ENCODE measurements at regions not wholly inside any gene's neighbourhood (a gene's known extent, or its start where the extent isn't known, plus 50 kb on each side); places are given as distances from the start of the nearest gene placed in this dataset.

- H3K27ac ChIP-seq (ENCODE audit: insufficient read depth, low read length, poor library complexity, severe bottlenecking), result no peak overlapping the region
- H3K36me3 Mint-ChIP-seq, result no peaks in the 10 kb centered on the region
- H3K27me3 Mint-ChIP-seq, result no peaks in the 10 kb centered on the region
- no peaks in the 10 kb centered on the region for H3K9me3 ChIP-seq (ENCODE audit: control insufficient read depth in 2 of 2, low read length in 2 of 2)
- H3K27me3 ChIP-seq (ENCODE audit: control insufficient read depth, insufficient read depth, low read length), result no peaks in the 10 kb centered on the region
- H3K9me3 Mint-ChIP-seq, result peaks cover 2 to 9% (median 3%) of the 10 kb centered on the region in 7 donors
- H3K4me1 Mint-ChIP-seq, result no peaks in the 10 kb centered on the region
- ATAC-seq (ENCODE audit: low read depth in 2 of 2) (no peak), DNase-seq (no peak)
- H3K4me3 Mint-ChIP-seq, result no peak overlapping the region
- no peaks in the 10 kb centered on the region for H3K4me1 ChIP-seq (ENCODE audit: control insufficient read depth, insufficient read depth, low read length, poor library complexity, severe bottlenecking)
- H3K36me3 ChIP-seq (ENCODE audit: control insufficient read depth, insufficient read depth, low read length), result no peaks in the 10 kb centered on the region
- no peak overlapping the region for H3K27ac Mint-ChIP-seq
- H3K4me3 ChIP-seq (ENCODE audit: low read depth, low read length), result no peak overlapping the region
These were observed 429.2 kb upstream of the HTR2A start for GRCh38 chr13:47326061-47326460.

- Mint-ChIP-seq H3K36me3 (no peaks in the 10 kb centered on the region), H3K27me3 (no peaks in the 10 kb centered on the region), H3K4me3 (no peak overlapping the region), H3K4me1 (no peaks in the 10 kb centered on the region), H3K27ac (no peak overlapping the region), H3K9me3 (peaks cover 0 to 10% (median 2%) of the 10 kb centered on the region in 7 donors)
- ATAC-seq (ENCODE audit: low read depth in 2 of 2) (no peak), DNase-seq (no peak)
- Histone ChIP-seq H3K27ac (ENCODE audit: insufficient read depth, low read length, poor library complexity, severe bottlenecking) (no peak overlapping the region), H3K4me1 (ENCODE audit: control insufficient read depth, insufficient read depth, low read length, poor library complexity, severe bottlenecking) (no peaks in the 10 kb centered on the region), H3K36me3 (ENCODE audit: control insufficient read depth, insufficient read depth, low read length) (no peaks in the 10 kb centered on the region), H3K27me3 (ENCODE audit: control insufficient read depth, insufficient read depth, low read length) (no peaks in the 10 kb centered on the region), H3K4me3 (ENCODE audit: low read depth, low read length) (no peak overlapping the region), H3K9me3 (ENCODE audit: control insufficient read depth in 2 of 2, low read length in 2 of 2) (no peaks in the 10 kb centered on the region)
These were observed 420.5 kb upstream of the HTR2A start for GRCh38 chr13:47317356-47317755.

GRCh38 chr13:47310401-47310800 is 413.5 kb upstream of the HTR2A start:
- Histone ChIP-seq H3K36me3 (ENCODE audit: control insufficient read depth, insufficient read depth, low read length) (no peaks in the 10 kb centered on the region), H3K27me3 (ENCODE audit: control insufficient read depth, insufficient read depth, low read length) (no peaks in the 10 kb centered on the region), H3K4me1 (ENCODE audit: control insufficient read depth, insufficient read depth, low read length, poor library complexity, severe bottlenecking) (no peaks in the 10 kb centered on the region), H3K27ac (ENCODE audit: insufficient read depth, low read length, poor library complexity, severe bottlenecking) (no peak overlapping the region), H3K9me3 (ENCODE audit: control insufficient read depth in 2 of 2, low read length in 2 of 2) (no peaks in the 10 kb centered on the region), H3K4me3 (ENCODE audit: low read depth, low read length) (no peak overlapping the region)
- H3K36me3 Mint-ChIP-seq, result no peaks in the 10 kb centered on the region
- peaks cover 0 to 15% (median 4%) of the 10 kb centered on the region in 7 donors for H3K9me3 Mint-ChIP-seq
- no peak overlapping the region for H3K27ac Mint-ChIP-seq
- ATAC-seq (ENCODE audit: low read depth in 2 of 2) (no peak), DNase-seq (no peak)
- H3K27me3 Mint-ChIP-seq, result no peaks in the 10 kb centered on the region
- no peak overlapping the region for H3K4me3 Mint-ChIP-seq
- no peaks in the 10 kb centered on the region for H3K4me1 Mint-ChIP-seq

- no peaks in the 10 kb centered on the region for H3K4me1 Mint-ChIP-seq
- H3K9me3 ChIP-seq (ENCODE audit: control insufficient read depth in 2 of 2, low read length in 2 of 2), result no peaks in the 10 kb centered on the region
- no peak overlapping the region for H3K4me3 Mint-ChIP-seq
- DNase-seq (no peak), ATAC-seq (ENCODE audit: low read depth in 2 of 2) (no peak)
- no peaks in the 10 kb centered on the region for H3K36me3 Mint-ChIP-seq
- peaks cover 0 to 15% (median 4%) of the 10 kb centered on the region in 7 donors for H3K9me3 Mint-ChIP-seq
- H3K27me3 Mint-ChIP-seq, result no peaks in the 10 kb centered on the region
- no peaks in the 10 kb centered on the region for H3K27me3 ChIP-seq (ENCODE audit: control insufficient read depth, insufficient read depth, low read length)
- no peak overlapping the region for H3K27ac Mint-ChIP-seq
- no peaks in the 10 kb centered on the region for H3K36me3 ChIP-seq (ENCODE audit: control insufficient read depth, insufficient read depth, low read length)
- no peak overlapping the region for H3K27ac ChIP-seq (ENCODE audit: insufficient read depth, low read length, poor library complexity, severe bottlenecking)
- no peak overlapping the region for H3K4me3 ChIP-seq (ENCODE audit: low read depth, low read length)
- no peaks in the 10 kb centered on the region for H3K4me1 ChIP-seq (ENCODE audit: control insufficient read depth, insufficient read depth, low read length, poor library complexity, severe bottlenecking)
These were observed 410.1 kb upstream of the HTR2A start for GRCh38 chr13:47306991-47307390.

- no peaks in the 10 kb centered on the region for H3K36me3 Mint-ChIP-seq
- Histone ChIP-seq H3K4me3 (ENCODE audit: low read depth, low read length) (no peak overlapping the region), H3K9me3 (ENCODE audit: control insufficient read depth in 2 of 2, low read length in 2 of 2) (no peaks in the 10 kb centered on the region), H3K36me3 (ENCODE audit: control insufficient read depth, insufficient read depth, low read length) (no peaks in the 10 kb centered on the region), H3K27me3 (ENCODE audit: control insufficient read depth, insufficient read depth, low read length) (no peaks in the 10 kb centered on the region), H3K27ac (ENCODE audit: insufficient read depth, low read length, poor library complexity, severe bottlenecking) (no peak overlapping the region), H3K4me1 (ENCODE audit: control insufficient read depth, insufficient read depth, low read length, poor library complexity, severe bottlenecking) (no peaks in the 10 kb centered on the region)
- peaks cover 0 to 4% (median 0%) of the 10 kb centered on the region in 7 donors for H3K9me3 Mint-ChIP-seq
- H3K27me3 Mint-ChIP-seq, result no peaks in the 10 kb centered on the region
- no peak for DNase-seq
- ATAC-seq (ENCODE audit: low read depth in 2 of 2), result no peak
- H3K4me3 Mint-ChIP-seq, result no peak overlapping the region
- H3K4me1 Mint-ChIP-seq, result no peaks in the 10 kb centered on the region
- no peak overlapping the region for H3K27ac Mint-ChIP-seq
These were observed 406.8 kb upstream of the HTR2A start for GRCh38 chr13:47303626-47304025.

GRCh38 chr13:47299304-47299703 is 402.5 kb upstream of the HTR2A start:
- Histone ChIP-seq H3K9me3 (ENCODE audit: control insufficient read depth in 2 of 2, low read length in 2 of 2) (no peaks in the 10 kb centered on the region), H3K36me3 (ENCODE audit: control insufficient read depth, insufficient read depth, low read length) (no peaks in the 10 kb centered on the region), H3K4me1 (ENCODE audit: control insufficient read depth, insufficient read depth, low read length, poor library complexity, severe bottlenecking) (no peaks in the 10 kb centered on the region), H3K27me3 (ENCODE audit: control insufficient read depth, insufficient read depth, low read length) (no peaks in the 10 kb centered on the region), H3K27ac (ENCODE audit: insufficient read depth, low read length, poor library complexity, severe bottlenecking) (no peak overlapping the region), H3K4me3 (ENCODE audit: low read depth, low read length) (no peak overlapping the region)
- ATAC-seq (ENCODE audit: low read depth in 2 of 2) (no peak), DNase-seq (no peak)
- peaks cover 0 to 5% (median 0%) of the 10 kb centered on the region in 7 donors for H3K9me3 Mint-ChIP-seq
- H3K4me1 Mint-ChIP-seq, result no peaks in the 10 kb centered on the region
- no peaks in the 10 kb centered on the region for H3K36me3 Mint-ChIP-seq
- H3K27ac Mint-ChIP-seq, result no peak overlapping the region
- no peaks in the 10 kb centered on the region for H3K27me3 Mint-ChIP-seq
- H3K4me3 Mint-ChIP-seq, result no peak overlapping the region

- H3K4me3 ChIP-seq (ENCODE audit: low read depth, low read length), result no peak overlapping the region
- Mint-ChIP-seq H3K36me3 (no peaks in the 10 kb centered on the region), H3K9me3 (peaks cover 0 to 5% (median 0%) of the 10 kb centered on the region in 7 donors), H3K27me3 (no peaks in the 10 kb centered on the region), H3K27ac (no peak overlapping the region), H3K4me3 (no peak overlapping the region), H3K4me1 (no peaks in the 10 kb centered on the region)
- no peaks in the 10 kb centered on the region for H3K9me3 ChIP-seq (ENCODE audit: control insufficient read depth in 2 of 2, low read length in 2 of 2)
- no peak overlapping the region for H3K27ac ChIP-seq (ENCODE audit: insufficient read depth, low read length, poor library complexity, severe bottlenecking)
- ATAC-seq (ENCODE audit: low read depth in 2 of 2), result no peak
- H3K36me3 ChIP-seq (ENCODE audit: control insufficient read depth, insufficient read depth, low read length), result no peaks in the 10 kb centered on the region
- H3K4me1 ChIP-seq (ENCODE audit: control insufficient read depth, insufficient read depth, low read length, poor library complexity, severe bottlenecking), result no peaks in the 10 kb centered on the region
- no peak for DNase-seq
- no peaks in the 10 kb centered on the region for H3K27me3 ChIP-seq (ENCODE audit: control insufficient read depth, insufficient read depth, low read length)
These were observed 401.7 kb upstream of the HTR2A start for GRCh38 chr13:47298506-47298905.

GRCh38 chr13:47294691-47295090 is 397.8 kb upstream of the HTR2A start:
- no peaks in the 10 kb centered on the region for H3K36me3 ChIP-seq (ENCODE audit: control insufficient read depth, insufficient read depth, low read length)
- no peak overlapping the region for H3K27ac ChIP-seq (ENCODE audit: insufficient read depth, low read length, poor library complexity, severe bottlenecking)
- Mint-ChIP-seq H3K9me3 (peaks cover 0 to 2% (median 0%) of the 10 kb centered on the region in 7 donors), H3K4me1 (no peaks in the 10 kb centered on the region), H3K27me3 (no peaks in the 10 kb centered on the region), H3K4me3 (peak overlapping the region in 1 of 4 donors; percentile 27), H3K27ac (no peak overlapping the region), H3K36me3 (no peaks in the 10 kb centered on the region)
- ATAC-seq (ENCODE audit: low read depth in 2 of 2) (no peak), DNase-seq (no peak)
- no peaks in the 10 kb centered on the region for H3K27me3 ChIP-seq (ENCODE audit: control insufficient read depth, insufficient read depth, low read length)
- H3K4me1 ChIP-seq (ENCODE audit: control insufficient read depth, insufficient read depth, low read length, poor library complexity, severe bottlenecking), result no peaks in the 10 kb centered on the region
- H3K4me3 ChIP-seq (ENCODE audit: low read depth, low read length), result no peak overlapping the region
- no peaks in the 10 kb centered on the region for H3K9me3 ChIP-seq (ENCODE audit: control insufficient read depth in 2 of 2, low read length in 2 of 2)

Measured in CD4-positive, CD25-positive, alpha-beta regulatory T cell (primary cell).